ENCODE measurements at regions not wholly inside any gene's neighbourhood (a gene's known extent, or its start where the extent isn't known, plus 50 kb on each side); places are given as distances from the start of the nearest gene placed in this dataset.

GRCh38 chr2:107737756-107738155, 88.9 kb upstream of the RGPD4 start:
- Histone ChIP-seq H3K79me2 (no peaks in the 10 kb centered on the region), H3K9me3 (ENCODE audit: low read depth) (no peaks in the 10 kb centered on the region), H3K4me1 (ENCODE audit: insufficient read depth) (no peaks in the 10 kb centered on the region), H3K9me2 (replicated peaks; ENCODE audit: insufficient read depth) (no peaks in the 10 kb centered on the region), H3K4me2 (no peak overlapping the region), H3K27ac (no peak overlapping the region), H2AFZ (no peak overlapping the region), H3K36me3 (replicated peaks; ENCODE audit: insufficient read depth, low read depth) (no peaks in the 10 kb centered on the region), H3K4me3 (no peak overlapping the region), H4K20me1 (ENCODE audit: insufficient read depth, poor library complexity, severe bottlenecking) (no peaks in the 10 kb centered on the region), H3K27me3 (no peaks in the 10 kb centered on the region)
- no peak for DNase-seq (ENCODE audit: low spot score)
- no peak for TF ChIP-seq EZH2 (IDR thresholded peaks at IDR 0.05; ENCODE audit: borderline replicate concordance)
- TF ChIP-seq EZH2phosphoT487 (IDR thresholded peaks at IDR 0.05; ENCODE audit: low read depth, severe bottlenecking, unreplicated experiment): no peak
- TF ChIP-seq CTCF (IDR thresholded peaks at IDR 0.05; ENCODE audit: poor library complexity): no peak

- no peaks in the 10 kb centered on the region for H3K27me3 ChIP-seq
- H3K9me3 ChIP-seq (ENCODE audit: low read depth): no peaks in the 10 kb centered on the region
- H3K9me2 ChIP-seq (replicated peaks; ENCODE audit: insufficient read depth): no peaks in the 10 kb centered on the region
- H3K4me3 ChIP-seq: no peak overlapping the region
- DNase-seq (ENCODE audit: low spot score): no peak
- TF ChIP-seq CTCF (IDR thresholded peaks at IDR 0.05; ENCODE audit: poor library complexity): no peak
- TF ChIP-seq EZH2phosphoT487 (IDR thresholded peaks at IDR 0.05; ENCODE audit: low read depth, severe bottlenecking, unreplicated experiment): no peak
- TF ChIP-seq EZH2 (IDR thresholded peaks at IDR 0.05; ENCODE audit: borderline replicate concordance): no peak
- H2AFZ ChIP-seq: no peak overlapping the region
- no peaks in the 10 kb centered on the region for H3K4me1 ChIP-seq (ENCODE audit: insufficient read depth)
- H3K79me2 ChIP-seq: no peaks in the 10 kb centered on the region
- H3K27ac ChIP-seq: no peak overlapping the region
- H3K4me2 ChIP-seq: no peak overlapping the region
- no peaks in the 10 kb centered on the region for H4K20me1 ChIP-seq (ENCODE audit: insufficient read depth, poor library complexity, severe bottlenecking)
- H3K36me3 ChIP-seq (replicated peaks; ENCODE audit: insufficient read depth, low read depth): no peaks in the 10 kb centered on the region
- WGBS (ENCODE audit: low lambda C conversion rate, missing lambda C conversion rate): 69% methylated on average over 4 of the region's 4 CpGs
Measured at GRCh38 chr2:107738266-107738665, 88.4 kb upstream of the RGPD4 start.

GRCh38 chr2:107740300-107740699, 86.4 kb upstream of the RGPD4 start:
- H3K4me3 ChIP-seq: no peak overlapping the region
- WGBS (ENCODE audit: low lambda C conversion rate, missing lambda C conversion rate): 90% methylated on average over 2 of the region's 2 CpGs
- no peak overlapping the region for H3K27ac ChIP-seq
- DNase-seq (ENCODE audit: low spot score): no peak
- H3K4me2 ChIP-seq: no peak overlapping the region
- no peaks in the 10 kb centered on the region for H3K27me3 ChIP-seq
- no peaks in the 10 kb centered on the region for H4K20me1 ChIP-seq (ENCODE audit: insufficient read depth, poor library complexity, severe bottlenecking)
- H3K9me3 ChIP-seq (ENCODE audit: low read depth): no peaks in the 10 kb centered on the region
- H3K4me1 ChIP-seq (ENCODE audit: insufficient read depth): no peaks in the 10 kb centered on the region
- H3K36me3 ChIP-seq (replicated peaks; ENCODE audit: insufficient read depth, low read depth): no peaks in the 10 kb centered on the region
- no peak overlapping the region for H2AFZ ChIP-seq
- no peaks in the 10 kb centered on the region for H3K79me2 ChIP-seq
- no peak for TF ChIP-seq EZH2phosphoT487 (IDR thresholded peaks at IDR 0.05; ENCODE audit: low read depth, severe bottlenecking, unreplicated experiment)
- no peak for TF ChIP-seq CTCF (IDR thresholded peaks at IDR 0.05; ENCODE audit: poor library complexity)
- TF ChIP-seq EZH2 (IDR thresholded peaks at IDR 0.05; ENCODE audit: borderline replicate concordance): no peak
- H3K9me2 ChIP-seq (replicated peaks; ENCODE audit: insufficient read depth): no peaks in the 10 kb centered on the region

- WGBS (ENCODE audit: low lambda C conversion rate, missing lambda C conversion rate): 91% methylated on average over 5 of the region's 5 CpGs
- no peaks in the 10 kb centered on the region for H3K79me2 ChIP-seq
- H3K4me3 ChIP-seq: no peak overlapping the region
- H3K27me3 ChIP-seq: no peaks in the 10 kb centered on the region
- no peaks in the 10 kb centered on the region for H3K36me3 ChIP-seq (replicated peaks; ENCODE audit: insufficient read depth, low read depth)
- H3K27ac ChIP-seq: no peak overlapping the region
- TF ChIP-seq EZH2 (IDR thresholded peaks at IDR 0.05; ENCODE audit: borderline replicate concordance) (no peak), EZH2phosphoT487 (IDR thresholded peaks at IDR 0.05; ENCODE audit: low read depth, severe bottlenecking, unreplicated experiment) (no peak), CTCF (IDR thresholded peaks at IDR 0.05; ENCODE audit: poor library complexity) (no peak)
- H3K4me1 ChIP-seq (ENCODE audit: insufficient read depth): no peaks in the 10 kb centered on the region
- H3K9me2 ChIP-seq (replicated peaks; ENCODE audit: insufficient read depth): no peaks in the 10 kb centered on the region
- no peaks in the 10 kb centered on the region for H3K9me3 ChIP-seq (ENCODE audit: low read depth)
- no peak overlapping the region for H2AFZ ChIP-seq
- H3K4me2 ChIP-seq: no peak overlapping the region
- no peaks in the 10 kb centered on the region for H4K20me1 ChIP-seq (ENCODE audit: insufficient read depth, poor library complexity, severe bottlenecking)
- DNase-seq (ENCODE audit: low spot score): no peak
Measured at GRCh38 chr2:107742460-107743027, 84.1 kb upstream of the RGPD4 start.

Measured in hepatocyte (in vitro differentiated cells).